HG02973 (cell line): ENCODE measurements at regions not wholly inside any gene's neighbourhood (a gene's known extent, or its start where the extent isn't known, plus 50 kb on each side); places are given as distances from the start of the nearest gene placed in this dataset.
"Not testable (repeated sequence)": the region's sequence is repeated elsewhere in the genome, so short reads cannot be mapped to it uniquely, and the experiment has no call there.

Experiments
- ATAC-seq: cut with Tn5 transposase; IDR thresholded peaks from one replicate; pipeline ENCODE4 v1.9.1; 2021; ENCODE audit warnings: moderate library complexity; ENCODE audit not compliant: unreplicated experiment

- ATAC-seq: no peak
Observed at GRCh38 chr2:192566863-192567262, 372.1 kb upstream of the TMEFF2 start.

- no peak for ATAC-seq
Observed at GRCh38 chr2:192560326-192560725, 365.6 kb upstream of the TMEFF2 start.

GRCh38 chr2:192559587-192559986 lies 364.9 kb upstream of the TMEFF2 start:
- ATAC-seq: no peak

- ATAC-seq: no peak
Observed at GRCh38 chr2:192558637-192559036, 363.9 kb upstream of the TMEFF2 start.

- no peak for ATAC-seq
Observed at GRCh38 chr2:192555740-192556139, 361.0 kb upstream of the TMEFF2 start.

GRCh38 chr2:192551760-192552159 lies 357.0 kb upstream of the TMEFF2 start:
- no peak for ATAC-seq

GRCh38 chr2:192546565-192546964 lies 351.8 kb upstream of the TMEFF2 start:
- ATAC-seq: no peak

GRCh38 chr2:192544371-192544955 lies 349.7 kb upstream of the TMEFF2 start:
- no peak for ATAC-seq

GRCh38 chr2:192542148-192543066 lies 347.7 kb upstream of the TMEFF2 start:
- ATAC-seq: not testable (repeated sequence)

- no peak for ATAC-seq
Observed at GRCh38 chr2:192539306-192539705, 344.6 kb upstream of the TMEFF2 start.

- ATAC-seq: no peak
Observed at GRCh38 chr2:192536922-192537624, 342.3 kb upstream of the TMEFF2 start.

GRCh38 chr2:192535956-192536921 lies 341.5 kb upstream of the TMEFF2 start:
- ATAC-seq: no peak

GRCh38 chr2:192534072-192534471 lies 339.3 kb upstream of the TMEFF2 start:
- no peak for ATAC-seq

GRCh38 chr2:192524642-192525251 lies 330.0 kb upstream of the TMEFF2 start:
- ATAC-seq: not testable (repeated sequence)

GRCh38 chr2:192524214-192524613 lies 329.5 kb upstream of the TMEFF2 start:
- not testable (repeated sequence) for ATAC-seq

GRCh38 chr2:192515937-192516336 lies 321.2 kb upstream of the TMEFF2 start:
- no peak for ATAC-seq

GRCh38 chr2:192513575-192513974 lies 318.8 kb upstream of the TMEFF2 start:
- ATAC-seq: no peak

GRCh38 chr2:192507836-192508450 lies 313.2 kb upstream of the TMEFF2 start:
- not testable (repeated sequence) for ATAC-seq

- peak; percentile 72 for ATAC-seq
Observed at GRCh38 chr2:192500550-192501200, 305.9 kb upstream of the TMEFF2 start.
